ENCODE measurements at regions not wholly inside any gene's neighbourhood (a gene's known extent, or its start where the extent isn't known, plus 50 kb on each side); places are given as distances from the start of the nearest gene placed in this dataset.
"Not testable (repeated sequence)": the region's sequence is repeated elsewhere in the genome, so short reads cannot be mapped to it uniquely, and the experiment has no call there.

- no peak for DNase-seq (ENCODE audit: low read depth in 4 of 4, low spot score in 3 of 4)
These were observed 325.2 kb downstream of the CETN3 start for GRCh38 chr5:90084342-90084741.

DNA sequence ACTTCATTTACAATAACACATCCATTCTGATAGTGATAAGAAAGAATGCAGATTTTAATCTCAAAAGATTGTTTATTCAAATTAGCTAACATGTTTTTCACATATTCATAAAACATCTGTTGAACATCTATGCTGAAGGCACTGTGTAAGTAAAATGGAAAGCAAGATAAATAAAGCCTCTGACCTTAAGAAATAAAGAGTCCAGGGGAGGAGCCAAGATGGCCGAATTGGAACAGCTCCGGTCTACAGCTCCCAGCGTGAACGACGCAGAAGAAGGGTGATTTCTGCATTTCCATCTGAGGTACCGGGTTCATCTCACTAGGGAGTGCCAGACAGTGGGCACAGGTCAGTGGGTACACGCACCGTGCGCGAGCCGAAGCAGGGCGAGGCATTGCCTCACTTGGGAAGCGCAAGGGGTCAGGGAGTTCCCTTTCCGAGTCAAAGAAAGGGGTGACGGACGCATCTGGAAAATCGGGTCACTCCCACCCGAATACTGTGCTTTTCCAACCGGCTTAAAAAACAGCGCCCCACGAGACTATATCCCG, 336.5 kb downstream of the CETN3 start:
- not testable (repeated sequence) for DNase-seq (ENCODE audit: low read depth in 4 of 4, low spot score in 3 of 4)

GRCh38 chr5:90071656-90072055, 337.9 kb downstream of the CETN3 start:
- DNase-seq (ENCODE audit: low read depth in 4 of 4, low spot score in 3 of 4) = no peak

DNA sequence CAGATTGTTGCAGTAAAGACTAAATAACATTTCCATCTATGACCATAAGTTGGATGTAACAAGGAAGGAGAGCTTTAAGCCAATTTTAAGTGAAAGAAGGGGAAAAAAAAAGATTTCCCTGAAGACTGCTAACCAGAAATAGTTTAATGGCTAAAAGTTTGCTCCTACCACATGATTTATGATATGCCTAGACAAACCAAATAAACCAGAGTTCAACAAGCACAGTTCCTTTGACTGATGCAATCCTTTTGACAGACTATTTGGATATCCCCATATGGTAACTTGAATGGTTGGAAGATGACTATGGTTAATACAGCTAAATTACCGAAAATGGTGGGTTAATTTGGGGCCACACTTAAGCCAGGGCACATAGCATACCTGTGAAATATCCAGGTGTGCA, 338.5 kb downstream of the CETN3 start:
- DNase-seq (ENCODE audit: low read depth in 4 of 4, low spot score in 3 of 4) = no peak

DNA sequence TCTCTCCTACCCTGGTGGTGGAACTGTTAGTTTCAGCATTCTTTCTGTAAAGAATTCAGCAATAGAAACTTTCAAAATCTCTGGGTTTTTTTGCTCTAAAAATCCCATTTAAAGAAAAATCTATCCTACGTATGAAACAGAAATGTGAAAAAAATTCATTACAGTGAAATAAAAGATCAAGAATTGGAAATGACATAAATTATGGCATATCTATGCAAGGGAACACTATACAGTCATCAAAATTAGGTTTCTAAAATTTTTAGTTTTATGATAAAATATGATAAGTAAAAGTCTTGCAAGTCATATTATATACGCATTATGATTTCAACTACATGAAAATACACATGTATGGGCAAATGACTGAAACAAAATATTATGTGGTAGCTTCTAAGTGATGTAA, 342.6 kb downstream of the CETN3 start:
- DNase-seq (ENCODE audit: low read depth in 4 of 4, low spot score in 3 of 4) = no peak

DNA sequence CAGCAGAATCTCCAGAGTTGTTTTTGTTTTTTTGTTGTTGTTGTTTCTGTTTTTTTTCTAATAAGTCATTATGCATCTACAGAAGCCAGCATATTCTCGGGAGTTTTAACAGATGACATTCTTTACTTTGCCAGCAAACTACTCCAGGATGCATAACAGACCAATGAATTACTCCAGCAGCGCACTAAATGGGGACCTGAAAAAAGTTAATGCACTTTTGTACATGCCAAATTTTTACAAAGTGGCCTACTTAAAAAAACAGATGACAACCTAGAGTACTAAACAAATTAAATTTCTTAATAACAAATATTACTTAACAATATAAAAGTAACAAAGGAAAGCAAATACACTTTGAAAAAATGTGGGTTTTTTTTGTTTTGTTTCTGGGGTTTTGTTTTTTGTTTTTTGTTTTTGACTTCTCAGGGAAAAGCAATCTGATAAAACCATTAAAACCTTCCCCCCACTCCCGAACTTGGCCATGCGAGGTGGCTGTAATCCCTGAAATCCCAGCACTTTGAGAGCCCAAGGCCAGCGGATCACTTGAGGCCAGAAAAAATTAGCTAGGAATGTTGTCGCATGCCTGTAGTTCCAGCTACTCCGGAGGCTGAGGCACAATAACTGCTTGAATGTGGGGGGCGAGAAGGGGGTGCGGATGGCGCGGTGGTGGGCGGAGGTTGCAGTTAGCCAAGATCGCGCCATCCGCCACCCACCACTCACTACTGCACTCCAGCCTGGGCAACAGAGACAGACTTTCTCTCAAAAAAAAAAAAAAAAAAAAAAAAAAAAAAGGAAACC, 352.4 kb downstream of the CETN3 start:
- DNase-seq (ENCODE audit: low read depth in 4 of 4, low spot score in 3 of 4) = no peak

GRCh38 chr5:90055831-90056328, 353.7 kb downstream of the CETN3 start:
- no peak for DNase-seq (ENCODE audit: low read depth in 4 of 4, low spot score in 3 of 4)

DNA sequence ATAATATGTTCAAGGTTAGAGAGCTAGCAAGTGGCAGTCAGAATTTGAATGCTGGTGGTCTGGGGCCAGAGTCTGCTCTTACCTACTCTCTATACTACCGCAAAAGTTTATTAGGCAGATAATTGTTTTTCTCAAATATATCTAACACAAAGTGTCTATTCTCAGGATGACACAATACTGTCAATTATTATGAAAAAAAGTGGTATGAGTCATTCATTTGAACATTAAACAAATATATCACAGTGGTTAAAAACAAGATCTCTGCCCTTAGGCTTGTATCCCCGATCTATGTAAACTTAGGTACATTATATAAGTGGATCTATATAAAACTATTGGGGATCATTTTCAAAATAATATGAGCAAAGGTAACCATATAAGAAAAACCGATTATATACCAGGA, 354.9 kb downstream of the CETN3 start:
- DNase-seq (ENCODE audit: low read depth in 4 of 4, low spot score in 3 of 4) = no peak

DNA sequence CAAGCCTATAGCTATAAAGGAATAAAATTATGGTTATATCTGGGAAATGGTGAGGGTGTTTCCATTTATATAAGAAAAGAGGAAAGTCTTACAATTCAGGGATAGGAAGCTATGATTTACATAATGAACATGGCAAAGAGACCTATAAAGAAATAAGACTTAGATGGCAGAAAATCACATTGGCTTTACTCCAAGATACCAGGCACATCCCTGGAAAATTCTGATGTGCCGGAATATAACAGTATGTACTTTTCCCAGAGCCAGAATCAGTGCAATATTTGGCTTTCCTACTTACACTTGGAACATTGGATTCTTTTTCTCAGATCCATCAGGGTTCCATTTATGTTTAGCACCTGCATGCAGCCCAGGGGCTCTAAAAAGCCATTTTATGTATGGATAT, 357.8 kb downstream of the CETN3 start:
- DNase-seq (ENCODE audit: low read depth in 4 of 4, low spot score in 3 of 4) = no peak

- DNase-seq (ENCODE audit: low read depth in 4 of 4, low spot score in 3 of 4) = no peak
These were observed 359.5 kb downstream of the CETN3 start for GRCh38 chr5:90050103-90050502.

- no peak for DNase-seq (ENCODE audit: low read depth in 4 of 4, low spot score in 3 of 4)
These were observed 362.4 kb downstream of the CETN3 start for GRCh38 chr5:90047113-90047512.

- DNase-seq (ENCODE audit: low read depth in 4 of 4, low spot score in 3 of 4) = not testable (repeated sequence)
These were observed 369.5 kb downstream of the CETN3 start for GRCh38 chr5:90040082-90040481.

GRCh38 chr5:90037646-90038045, 371.9 kb downstream of the CETN3 start:
- DNase-seq (ENCODE audit: low read depth in 4 of 4, low spot score in 3 of 4) = no peak

- DNase-seq (ENCODE audit: low read depth in 4 of 4, low spot score in 3 of 4) = no peak
These were observed 386.9 kb downstream of the CETN3 start for GRCh38 chr5:90022711-90023053.

GRCh38 chr5:90022002-90022710, 387.4 kb downstream of the CETN3 start:
- no peak for DNase-seq (ENCODE audit: low read depth in 4 of 4, low spot score in 3 of 4)

DNA sequence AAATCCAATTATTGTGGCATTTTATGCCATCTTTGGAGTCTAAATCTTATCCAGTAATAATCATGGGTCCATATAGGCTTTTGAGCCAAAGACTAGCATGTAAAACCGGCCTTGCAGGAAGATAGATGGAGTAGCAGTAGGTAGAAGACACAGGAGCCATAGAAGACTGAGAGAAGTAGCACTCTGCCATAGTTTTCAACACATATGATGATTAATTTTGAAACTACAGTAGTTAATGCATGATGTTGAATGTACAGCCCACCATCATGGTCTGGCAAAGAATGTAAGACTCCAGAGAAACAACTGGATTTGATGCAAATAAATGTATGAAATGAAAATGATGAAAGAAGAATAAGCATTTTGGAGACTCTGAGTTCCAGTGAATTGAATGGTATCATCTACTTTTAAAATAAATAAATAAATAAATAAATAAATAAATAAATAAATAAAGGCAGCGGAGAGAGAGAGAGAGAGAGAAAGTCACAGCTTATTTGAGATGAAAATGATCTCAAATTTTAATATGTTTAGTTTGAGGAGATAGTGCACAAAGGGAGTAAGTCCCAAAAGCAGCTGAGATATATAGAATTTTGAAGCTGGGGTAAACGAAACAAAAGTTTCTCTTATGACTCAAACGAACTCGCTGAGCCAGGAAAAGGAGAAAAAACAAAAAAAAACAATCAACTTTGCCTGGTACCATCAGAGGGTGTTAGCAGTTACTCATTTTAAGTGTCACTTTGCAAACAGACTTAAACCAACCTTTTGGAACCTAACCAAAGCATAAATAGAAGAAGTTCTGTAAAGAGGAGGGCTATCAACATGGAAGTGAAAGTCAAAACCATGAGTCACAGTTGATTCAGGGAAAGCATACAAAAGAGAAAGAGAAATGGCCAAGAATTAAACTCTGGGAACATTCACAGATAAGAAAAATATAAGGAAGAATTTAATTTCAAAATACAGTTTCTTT, 388.7 kb downstream of the CETN3 start:
- DNase-seq (ENCODE audit: low read depth in 4 of 4, low spot score in 3 of 4) = no peak

DNA sequence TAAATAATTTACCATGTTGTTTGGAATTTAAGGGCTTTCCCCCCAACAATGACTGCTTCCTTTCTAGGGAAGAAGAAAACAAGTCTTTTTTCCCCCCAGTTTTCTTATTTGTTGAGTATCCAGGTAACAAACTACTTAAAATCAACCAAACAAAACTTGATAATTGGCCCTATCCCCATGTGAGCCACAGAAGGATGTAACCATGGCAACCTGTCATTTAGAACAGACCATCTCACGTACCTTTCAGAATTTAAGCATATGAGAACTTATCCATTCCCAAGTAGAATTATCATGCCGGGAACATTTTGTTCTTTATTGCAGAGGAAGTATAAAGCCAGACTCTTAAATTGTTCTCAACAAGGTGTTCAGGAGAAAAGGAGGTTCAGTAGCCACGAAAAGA, 392.3 kb downstream of the CETN3 start:
- DNase-seq (ENCODE audit: low read depth in 4 of 4, low spot score in 3 of 4) = no peak

GRCh38 chr5:90015584-90016018, 394.0 kb downstream of the CETN3 start:
- no peak for DNase-seq (ENCODE audit: low read depth in 4 of 4, low spot score in 3 of 4)

- no peak for DNase-seq (ENCODE audit: low read depth in 4 of 4, low spot score in 3 of 4)
These were observed 395.1 kb downstream of the CETN3 start for GRCh38 chr5:90014420-90014819.

DNA sequence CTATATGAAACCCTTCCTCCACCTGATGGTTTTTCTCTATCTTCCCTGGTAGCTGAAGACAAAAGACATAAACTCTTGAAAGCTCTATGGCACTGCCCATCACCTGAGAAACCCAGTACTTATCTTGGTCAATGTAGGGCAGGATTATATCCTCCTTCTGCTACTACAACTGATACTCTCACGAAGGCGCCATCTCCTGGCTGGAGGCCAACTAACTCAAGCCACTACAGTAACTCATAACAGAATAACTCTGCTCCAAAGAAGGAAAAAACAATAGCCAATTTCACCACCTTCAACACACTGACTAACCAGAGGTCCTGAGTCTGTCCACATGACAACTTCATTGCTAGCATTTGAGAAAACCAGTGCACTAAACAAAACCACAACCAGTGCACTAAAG, 409.2 kb downstream of the CETN3 start:
- DNase-seq (ENCODE audit: low read depth in 4 of 4, low spot score in 3 of 4) = no peak
